Esophagus squamous epithelium (tissue), 5 donors: ENCODE measurements at regions not wholly inside any gene's neighbourhood (a gene's known extent, or its start where the extent isn't known, plus 50 kb on each side); places are given as distances from the start of the nearest gene placed in this dataset.

Experiments used
- DNase-seq: peaks from one replicate; lab custom pipeline; 2025; lab: John Stamatoyannopoulos, UW
- H3K27ac ChIP-seq, 4 donors: fragments of 200-600 bp; sonication (generic); one replicate each; pipeline ENCODE4 v1.5.1; 2016 to 2019; ENCODE audit warnings: mild to moderate bottlenecking in 1 of 4
- H3K27me3 ChIP-seq, 4 donors: fragments of 200-600 bp; sonication (generic); 1 replicate in 3 of 4; 2 replicates in 1 of 4; pipeline versions ENCODE4 v1.5.1 to v1.6.0; 2017 to 2021; ENCODE audit warnings: antibody characterized with exemption in 1 of 4
- H3K36me3 ChIP-seq, 3 donors: fragments of 200-600 bp; sonication (generic); one replicate each; pipeline ENCODE4 v1.5.1; 2016 to 2019
- H3K4me1 ChIP-seq, 3 donors: fragments of 200-600 bp; sonication (generic); one replicate each; pipeline ENCODE4 v1.5.1; 2017 to 2019
- H3K4me3 ChIP-seq, 4 donors: fragments of 200-600 bp; sonication (generic); 1 replicate in 3 of 4; 2 replicates in 1 of 4; pipeline ENCODE4 v1.5.1; 2016 to 2019; ENCODE audit warnings: mild to moderate bottlenecking in 2 of 4, moderate library complexity in 1 of 4
- H3K9me3 ChIP-seq, 3 donors: fragments of 200-600 bp; sonication (generic); one replicate each; pipeline ENCODE4 v1.5.1; 2016 to 2019
- POLR2A ChIP-seq, 4 donors: fragments of 450-650 bp; IDR thresholded peaks; one replicate each; pipeline ENCODE4 v1.6.1; 2017; ENCODE audit warnings: antibody characterized with exemption in 4 of 4, mild to moderate bottlenecking in 4 of 4, moderate library complexity in 3 of 4
- WGBS, 2 donors: methylation state at CpG; one replicate each; pipeline ENCODE4 v1.1.5; 2018; 5-methylcytosine and 5-hydroxymethylcytosine counted together
- intact Hi-C: fragments of 100-400 bp; cut with DNase I; formaldehyde crosslinking; loops from one replicate; pipeline ENCODE4 v1.15.0; 2022
- TF ChIP-seq, protein P1 (sequence below), 6 experiments: fragments of 450-650 bp in 4 of 6; fragments of 200-600 bp in 2 of 6; sonication (generic) in 2 of 6; IDR thresholded peaks; one replicate each; pipeline ENCODE4 v1.5.1; 2016 to 2019; ENCODE audit warnings: antibody characterized with exemption in 6 of 6, mild to moderate bottlenecking in 4 of 6, moderate library complexity in 4 of 6
- donor health status: DM: yes; HTN: yes; CAD: no.

DNA sequence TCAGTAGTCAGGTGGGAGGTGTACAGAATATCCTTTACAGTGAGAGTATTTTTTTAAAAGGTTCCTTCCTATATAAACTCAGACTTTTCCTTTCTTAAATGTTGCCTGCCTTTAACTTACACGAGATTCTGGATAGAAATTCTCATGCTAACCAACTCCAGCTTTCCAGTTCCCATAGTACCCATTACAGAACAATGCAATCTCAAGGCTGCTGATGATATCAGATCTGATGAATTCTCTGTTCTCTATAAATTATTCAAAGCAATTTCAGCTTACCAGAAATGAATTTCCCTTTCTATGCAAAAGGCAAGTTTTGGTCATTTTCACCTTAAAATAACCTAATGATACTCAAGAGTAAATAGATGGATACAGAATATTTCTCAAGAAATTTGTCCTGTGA is 90.3 kb downstream of the NUDT12 start:
- H3K27me3 ChIP-seq = no peaks in the 10 kb centered on the region
- TF ChIP-seq, protein P1, sequence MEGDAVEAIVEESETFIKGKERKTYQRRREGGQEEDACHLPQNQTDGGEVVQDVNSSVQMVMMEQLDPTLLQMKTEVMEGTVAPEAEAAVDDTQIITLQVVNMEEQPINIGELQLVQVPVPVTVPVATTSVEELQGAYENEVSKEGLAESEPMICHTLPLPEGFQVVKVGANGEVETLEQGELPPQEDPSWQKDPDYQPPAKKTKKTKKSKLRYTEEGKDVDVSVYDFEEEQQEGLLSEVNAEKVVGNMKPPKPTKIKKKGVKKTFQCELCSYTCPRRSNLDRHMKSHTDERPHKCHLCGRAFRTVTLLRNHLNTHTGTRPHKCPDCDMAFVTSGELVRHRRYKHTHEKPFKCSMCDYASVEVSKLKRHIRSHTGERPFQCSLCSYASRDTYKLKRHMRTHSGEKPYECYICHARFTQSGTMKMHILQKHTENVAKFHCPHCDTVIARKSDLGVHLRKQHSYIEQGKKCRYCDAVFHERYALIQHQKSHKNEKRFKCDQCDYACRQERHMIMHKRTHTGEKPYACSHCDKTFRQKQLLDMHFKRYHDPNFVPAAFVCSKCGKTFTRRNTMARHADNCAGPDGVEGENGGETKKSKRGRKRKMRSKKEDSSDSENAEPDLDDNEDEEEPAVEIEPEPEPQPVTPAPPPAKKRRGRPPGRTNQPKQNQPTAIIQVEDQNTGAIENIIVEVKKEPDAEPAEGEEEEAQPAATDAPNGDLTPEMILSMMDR (IDR thresholded peaks at IDR 0.05) = no peak
- no peak for TF ChIP-seq POLR2A (IDR thresholded peaks at IDR 0.05)
- H3K4me3 ChIP-seq = no peak overlapping the region
- H3K27ac ChIP-seq = no peak overlapping the region
- no peak for DNase-seq
- no peaks in the 10 kb centered on the region for H3K9me3 ChIP-seq
- H3K4me1 ChIP-seq = no peaks in the 10 kb centered on the region
- intact Hi-C loops = no loop called here
- H3K36me3 ChIP-seq = no peaks in the 10 kb centered on the region
- 32 to 42% methylated on average over 1 of the region's 1 CpG for WGBS, 2 donors

DNA sequence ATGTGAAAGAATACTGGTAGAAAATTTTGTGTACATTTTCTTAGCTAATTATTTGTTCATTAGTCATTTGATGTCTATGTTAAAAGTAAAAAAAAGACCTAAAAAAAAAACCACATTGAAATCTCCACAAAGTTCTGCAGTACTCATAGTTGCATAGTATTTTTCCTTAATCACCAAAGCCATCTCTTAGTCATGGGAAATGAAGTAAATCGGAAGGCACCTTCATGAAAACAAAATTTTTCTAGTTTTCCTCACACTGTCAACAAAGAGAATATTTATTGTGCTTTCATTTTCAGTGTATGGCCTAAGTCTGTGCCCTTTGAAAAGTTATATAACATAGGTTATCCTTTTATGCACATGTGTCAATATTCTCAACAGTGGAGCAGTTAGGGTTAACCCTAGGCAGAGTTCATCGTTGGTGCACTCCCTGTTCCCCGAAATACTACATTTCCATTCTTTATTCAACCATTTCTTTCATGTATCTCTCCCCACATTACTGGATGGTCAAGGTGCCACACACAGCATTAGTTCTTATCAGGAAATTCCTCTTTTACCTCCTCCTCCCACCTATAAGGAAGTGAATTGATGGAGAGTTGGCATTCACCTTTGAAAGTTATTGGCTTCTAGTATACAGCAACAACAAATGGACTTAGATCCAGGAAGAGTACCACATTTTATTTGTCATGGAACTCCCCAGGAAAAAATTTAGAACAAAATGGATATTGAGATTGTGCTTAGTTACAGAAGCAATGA is 93.1 kb downstream of the NUDT12 start:
- Histone ChIP-seq H3K27ac (no peak overlapping the region), H3K9me3 (no peaks in the 10 kb centered on the region), H3K27me3 (no peaks in the 10 kb centered on the region), H3K4me3 (no peak overlapping the region), H3K36me3 (no peaks in the 10 kb centered on the region), H3K4me1 (no peaks in the 10 kb centered on the region)
- DNase-seq = no peak
- TF ChIP-seq, protein P1 (IDR thresholded peaks at IDR 0.05) = no peak
- no peak for TF ChIP-seq POLR2A (IDR thresholded peaks at IDR 0.05)
- intact Hi-C loops = no loop called here
- WGBS, 2 donors = 69 to 77% methylated on average over 3 of the region's 3 CpGs

DNA sequence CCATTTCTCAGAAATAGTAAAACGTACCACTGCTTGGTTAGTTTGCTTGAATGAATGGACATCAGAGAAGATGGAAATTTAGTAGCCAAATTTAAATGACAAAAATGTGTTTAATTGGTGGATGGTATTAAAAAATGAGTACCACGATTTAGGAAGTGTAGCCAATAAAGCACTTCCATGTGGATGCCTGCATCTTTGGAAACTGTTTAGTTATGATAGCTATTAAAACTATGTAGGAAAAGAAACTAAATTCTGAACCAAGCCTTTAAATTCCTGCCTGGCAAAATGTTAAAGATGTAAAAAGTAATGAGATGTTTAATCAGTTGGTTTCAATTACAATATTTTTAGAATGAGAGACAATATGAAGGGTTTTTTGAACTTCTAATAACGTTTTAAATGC is 94.8 kb downstream of the NUDT12 start:
- no peaks in the 10 kb centered on the region for H3K27me3 ChIP-seq
- no peak for DNase-seq
- H3K4me3 ChIP-seq = no peak overlapping the region
- H3K36me3 ChIP-seq = no peaks in the 10 kb centered on the region
- no peak overlapping the region for H3K27ac ChIP-seq
- no peak for TF ChIP-seq POLR2A (IDR thresholded peaks at IDR 0.05)
- TF ChIP-seq, protein P1 (IDR thresholded peaks at IDR 0.05) = no peak
- H3K9me3 ChIP-seq = no peaks in the 10 kb centered on the region
- H3K4me1 ChIP-seq = no peaks in the 10 kb centered on the region
- WGBS, 2 donors = 61 to 70% methylated on average over 3 of the region's 3 CpGs
- intact Hi-C loops = no loop called here

DNA sequence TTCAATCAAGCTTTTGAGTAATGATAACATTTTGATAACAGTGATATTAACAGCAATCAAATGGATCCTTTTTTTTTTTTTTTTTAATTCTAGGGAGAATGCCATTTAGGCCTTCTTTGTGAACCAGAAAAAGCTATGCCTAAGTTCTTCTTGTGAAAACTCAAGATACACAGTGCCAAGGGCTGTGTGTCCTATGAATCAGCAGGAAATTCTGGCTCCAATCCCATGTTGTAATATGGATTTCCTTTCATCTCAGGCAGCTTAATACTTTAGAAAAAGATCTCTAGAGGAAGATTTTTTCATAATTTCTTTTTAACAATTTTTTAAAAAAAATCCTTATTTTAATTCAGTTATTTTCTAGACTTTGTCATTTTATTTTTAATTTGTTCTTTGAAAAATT is 96.1 kb downstream of the NUDT12 start:
- intact Hi-C loops = no loop called here
- Histone ChIP-seq H3K4me1 (no peaks in the 10 kb centered on the region), H3K27me3 (no peaks in the 10 kb centered on the region), H3K9me3 (no peaks in the 10 kb centered on the region), H3K36me3 (no peaks in the 10 kb centered on the region), H3K4me3 (no peak overlapping the region), H3K27ac (no peak overlapping the region)
- no peak for TF ChIP-seq POLR2A (IDR thresholded peaks at IDR 0.05)
- TF ChIP-seq, protein P1 (IDR thresholded peaks at IDR 0.05) = no peak
- no peak for DNase-seq

DNA sequence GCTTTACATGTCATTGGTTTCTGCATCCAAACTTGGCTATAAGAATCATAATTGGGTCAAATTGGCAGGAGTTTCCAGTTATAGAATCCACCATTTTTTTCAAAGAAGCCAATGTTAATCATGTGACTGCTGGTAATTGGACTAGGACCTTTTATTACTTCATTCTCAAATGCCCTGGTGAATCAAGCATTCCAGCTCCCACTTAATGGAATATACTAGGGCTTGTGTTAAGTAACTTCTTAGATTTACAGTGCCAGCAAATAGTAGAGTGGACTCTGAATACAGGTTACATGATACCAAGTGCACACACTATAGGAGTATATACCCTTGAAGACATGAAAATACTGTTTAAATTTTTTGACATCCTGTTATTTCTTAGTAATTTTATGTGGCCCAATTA is 96.7 kb downstream of the NUDT12 start:
- no peaks in the 10 kb centered on the region for H3K27me3 ChIP-seq
- TF ChIP-seq, protein P1 (IDR thresholded peaks at IDR 0.05) = no peak
- no peak for TF ChIP-seq POLR2A (IDR thresholded peaks at IDR 0.05)
- H3K36me3 ChIP-seq = no peaks in the 10 kb centered on the region
- no peak overlapping the region for H3K27ac ChIP-seq
- intact Hi-C loops = no loop called here
- H3K9me3 ChIP-seq = no peaks in the 10 kb centered on the region
- no peak for DNase-seq
- no peak overlapping the region for H3K4me3 ChIP-seq
- no peaks in the 10 kb centered on the region for H3K4me1 ChIP-seq
